ENCODE measurements at regions not wholly inside any gene's neighbourhood (a gene's known extent, or its start where the extent isn't known, plus 50 kb on each side); places are given as distances from the start of the nearest gene placed in this dataset.

DNA sequence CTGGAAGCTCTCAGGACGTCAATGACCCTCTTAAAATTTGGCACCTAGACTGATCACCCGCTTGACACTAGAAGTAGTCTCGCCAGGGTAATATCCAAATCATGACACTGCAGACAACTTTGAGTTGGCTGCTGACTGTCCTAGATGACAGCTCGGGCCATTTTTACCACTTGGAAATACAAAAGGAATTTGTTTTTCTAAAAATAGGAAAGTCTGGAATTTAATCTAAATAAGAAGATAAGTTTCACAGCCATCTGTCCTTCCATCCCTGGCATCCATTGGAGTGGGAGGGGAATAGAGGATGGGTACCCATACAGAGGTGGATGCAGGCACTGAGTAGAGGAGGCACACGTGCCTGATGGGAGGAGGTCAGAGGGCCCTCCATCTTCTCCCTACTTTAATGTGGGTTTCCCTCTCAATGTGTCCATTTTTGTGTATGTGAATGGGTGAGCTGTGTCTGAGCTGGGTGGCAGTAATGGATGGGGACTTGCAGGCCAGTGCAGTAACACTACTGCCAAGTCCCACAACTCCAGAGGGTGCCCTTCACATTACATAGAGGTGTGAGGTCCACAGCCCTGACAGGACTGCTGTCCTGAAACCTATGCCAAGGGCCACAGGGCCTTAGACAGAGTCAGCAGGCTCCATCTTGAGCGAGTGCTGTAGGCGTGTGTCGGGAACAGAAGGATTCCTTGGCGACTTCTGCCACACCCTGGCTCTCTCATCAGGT, 104.8 kb upstream of the IPO9 start:
- no peak for DNase-seq (ENCODE audit: low read depth)
- TF ChIP-seq POLR2A (IDR thresholded peaks at IDR 0.05; ENCODE audit: extremely low read depth, insufficient read length) = no peak
- no peak for TF ChIP-seq MYC (IDR thresholded peaks at IDR 0.05; ENCODE audit: low read depth, low read length)
- TF ChIP-seq, protein P1, sequence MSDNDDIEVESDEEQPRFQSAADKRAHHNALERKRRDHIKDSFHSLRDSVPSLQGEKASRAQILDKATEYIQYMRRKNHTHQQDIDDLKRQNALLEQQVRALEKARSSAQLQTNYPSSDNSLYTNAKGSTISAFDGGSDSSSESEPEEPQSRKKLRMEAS (IDR thresholded peaks at IDR 0.05; ENCODE audit: low read depth, low read length) = no peak
- no peak for TF ChIP-seq CTCF (IDR thresholded peaks at IDR 0.05; ENCODE audit: low read depth, low read length)
- H3K4me3 ChIP-seq (ENCODE audit: low read depth, low read length) = no peak overlapping the region

DNA sequence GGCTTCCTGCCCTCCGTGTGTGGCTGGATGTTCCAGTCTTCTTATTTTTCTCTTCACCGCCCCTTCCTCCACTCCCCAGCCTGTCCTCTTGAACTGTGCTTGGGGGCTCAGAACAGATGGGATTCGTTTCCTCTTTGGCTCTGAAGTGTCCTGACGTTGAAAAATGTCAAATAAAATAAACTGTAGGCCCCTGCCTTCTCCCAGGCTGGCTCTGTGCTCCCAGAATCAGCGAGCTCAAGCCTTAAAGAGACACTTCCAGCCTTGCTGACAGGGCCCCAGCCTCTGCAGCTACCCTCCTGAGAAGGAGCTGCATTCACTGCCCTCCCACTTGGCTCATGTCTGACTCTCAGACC, 104.2 kb upstream of the IPO9 start:
- DNase-seq (ENCODE audit: low read depth) = no peak
- no peak for TF ChIP-seq MYC (IDR thresholded peaks at IDR 0.05; ENCODE audit: low read depth, low read length)
- TF ChIP-seq, protein P1 (IDR thresholded peaks at IDR 0.05; ENCODE audit: low read depth, low read length) = no peak
- TF ChIP-seq CTCF (IDR thresholded peaks at IDR 0.05; ENCODE audit: low read depth, low read length) = no peak
- TF ChIP-seq POLR2A (IDR thresholded peaks at IDR 0.05; ENCODE audit: extremely low read depth, insufficient read length) = no peak
- H3K4me3 ChIP-seq (ENCODE audit: low read depth, low read length) = no peak overlapping the region

GRCh38 chr1:201726700-201727099, 102.3 kb upstream of the IPO9 start:
- no peak for TF ChIP-seq POLR2A (IDR thresholded peaks at IDR 0.05; ENCODE audit: extremely low read depth, insufficient read length)
- TF ChIP-seq MYC (IDR thresholded peaks at IDR 0.05; ENCODE audit: low read depth, low read length) = no peak
- no peak for DNase-seq (ENCODE audit: low read depth)
- no peak overlapping the region for H3K4me3 ChIP-seq (ENCODE audit: low read depth, low read length)

GRCh38 chr1:201728731-201729130, 100.2 kb upstream of the IPO9 start:
- no peak for TF ChIP-seq CTCF (IDR thresholded peaks at IDR 0.05; ENCODE audit: low read depth, low read length)
- no peak for TF ChIP-seq MYC (IDR thresholded peaks at IDR 0.05; ENCODE audit: low read depth, low read length)
- TF ChIP-seq, protein P1 (IDR thresholded peaks at IDR 0.05; ENCODE audit: low read depth, low read length) = no peak
- TF ChIP-seq POLR2A (IDR thresholded peaks at IDR 0.05; ENCODE audit: extremely low read depth, insufficient read length) = no peak
- H3K4me3 ChIP-seq (ENCODE audit: low read depth, low read length) = no peak overlapping the region
- no peak for DNase-seq (ENCODE audit: low read depth)

- H3K4me3 ChIP-seq (ENCODE audit: low read depth, low read length) = no peak overlapping the region
- TF ChIP-seq MYC (IDR thresholded peaks at IDR 0.05; ENCODE audit: low read depth, low read length) = no peak
- TF ChIP-seq, protein P1 (IDR thresholded peaks at IDR 0.05; ENCODE audit: low read depth, low read length) = no peak
- TF ChIP-seq CTCF (IDR thresholded peaks at IDR 0.05; ENCODE audit: low read depth, low read length) = no peak
- no peak for TF ChIP-seq POLR2A (IDR thresholded peaks at IDR 0.05; ENCODE audit: extremely low read depth, insufficient read length)
- DNase-seq (ENCODE audit: low read depth) = no peak
Observed at GRCh38 chr1:201729973-201730608, 98.9 kb upstream of the IPO9 start.

GRCh38 chr1:201730611-201731010, 98.3 kb upstream of the IPO9 start:
- no peak overlapping the region for H3K4me3 ChIP-seq (ENCODE audit: low read depth, low read length)
- no peak for TF ChIP-seq POLR2A (IDR thresholded peaks at IDR 0.05; ENCODE audit: extremely low read depth, insufficient read length)
- TF ChIP-seq, protein P1 (IDR thresholded peaks at IDR 0.05; ENCODE audit: low read depth, low read length) = no peak
- TF ChIP-seq CTCF (IDR thresholded peaks at IDR 0.05; ENCODE audit: low read depth, low read length) = no peak
- TF ChIP-seq MYC (IDR thresholded peaks at IDR 0.05; ENCODE audit: low read depth, low read length) = no peak
- no peak for DNase-seq (ENCODE audit: low read depth)

Measured in NB4 (cell line).